ENCODE measurements at regions not wholly inside any gene's neighbourhood (a gene's known extent, or its start where the extent isn't known, plus 50 kb on each side); places are given as distances from the start of the nearest gene placed in this dataset.

GRCh38 chr1:242827538-242827937 is 303.0 kb upstream of the PLD5 start:
- TF ChIP-seq CTCF (conservative IDR thresholded peaks at IDR 0.05 in 1 of 2, IDR thresholded peaks at IDR 0.05 in 1 of 2; ENCODE audit: low read depth in 1 of 2, low read length in 2 of 2) = no peak
- TF ChIP-seq EZH2 (IDR thresholded peaks at IDR 0.05; ENCODE audit: low read length, missing control alignments) = no peak
